ENCODE measurements at regions not wholly inside any gene's neighbourhood (a gene's known extent, or its start where the extent isn't known, plus 50 kb on each side); places are given as distances from the start of the nearest gene placed in this dataset.

DNA sequence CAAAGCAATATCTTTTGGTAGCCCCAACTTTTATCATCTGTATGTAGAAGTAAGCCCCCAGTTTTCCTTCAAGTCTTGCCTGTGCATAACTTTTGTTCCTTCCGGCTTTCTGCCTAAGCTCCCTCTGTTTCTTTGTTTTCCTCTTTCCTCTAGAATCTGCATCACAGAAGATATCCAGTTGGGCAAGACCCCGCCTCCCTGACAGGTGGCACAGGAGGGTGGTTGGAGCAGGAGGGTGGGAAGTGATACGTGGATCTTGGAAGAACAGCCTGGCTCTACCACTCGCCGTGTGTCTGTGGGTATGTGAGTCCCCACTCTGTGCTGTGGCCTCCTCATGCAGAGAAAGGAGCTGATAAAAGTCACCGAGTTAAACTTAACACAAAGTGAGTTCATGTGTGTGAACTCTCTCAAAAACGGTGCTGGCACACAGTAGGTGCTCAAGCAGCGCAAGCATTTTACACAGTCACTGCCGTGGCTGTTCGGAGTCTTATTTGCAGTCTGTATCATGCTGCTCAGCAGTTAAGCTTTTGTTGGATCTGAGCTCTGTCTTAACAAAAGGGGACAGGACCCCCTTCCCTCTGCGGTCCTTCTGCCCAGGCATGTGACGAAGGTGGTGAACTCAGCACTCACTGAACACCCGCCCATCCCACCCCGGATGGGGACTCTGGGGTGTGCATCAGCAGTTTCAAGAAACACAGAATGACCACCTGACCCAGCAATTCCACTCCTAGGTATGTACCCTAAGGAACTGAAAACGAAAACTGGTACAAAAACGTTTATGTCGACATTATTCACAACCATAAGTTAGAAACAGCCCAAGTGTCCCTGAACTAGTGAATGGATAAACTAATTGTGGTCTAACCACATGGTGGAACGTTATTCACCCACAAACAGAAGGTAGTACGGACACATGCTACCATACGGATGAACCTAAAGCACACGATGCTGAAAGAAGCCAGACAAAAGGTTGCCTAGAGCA is 249.1 kb downstream of the CTTN start:
- TF ChIP-seq TAF1 (IDR thresholded peaks at IDR 0.05; ENCODE audit: low read depth) (no peak), EP300 (IDR thresholded peaks at IDR 0.05; ENCODE audit: borderline replicate concordance) (no peak), EGR1 (IDR thresholded peaks at IDR 0.05) (no peak)
- TF ChIP-seq, protein P1, sequence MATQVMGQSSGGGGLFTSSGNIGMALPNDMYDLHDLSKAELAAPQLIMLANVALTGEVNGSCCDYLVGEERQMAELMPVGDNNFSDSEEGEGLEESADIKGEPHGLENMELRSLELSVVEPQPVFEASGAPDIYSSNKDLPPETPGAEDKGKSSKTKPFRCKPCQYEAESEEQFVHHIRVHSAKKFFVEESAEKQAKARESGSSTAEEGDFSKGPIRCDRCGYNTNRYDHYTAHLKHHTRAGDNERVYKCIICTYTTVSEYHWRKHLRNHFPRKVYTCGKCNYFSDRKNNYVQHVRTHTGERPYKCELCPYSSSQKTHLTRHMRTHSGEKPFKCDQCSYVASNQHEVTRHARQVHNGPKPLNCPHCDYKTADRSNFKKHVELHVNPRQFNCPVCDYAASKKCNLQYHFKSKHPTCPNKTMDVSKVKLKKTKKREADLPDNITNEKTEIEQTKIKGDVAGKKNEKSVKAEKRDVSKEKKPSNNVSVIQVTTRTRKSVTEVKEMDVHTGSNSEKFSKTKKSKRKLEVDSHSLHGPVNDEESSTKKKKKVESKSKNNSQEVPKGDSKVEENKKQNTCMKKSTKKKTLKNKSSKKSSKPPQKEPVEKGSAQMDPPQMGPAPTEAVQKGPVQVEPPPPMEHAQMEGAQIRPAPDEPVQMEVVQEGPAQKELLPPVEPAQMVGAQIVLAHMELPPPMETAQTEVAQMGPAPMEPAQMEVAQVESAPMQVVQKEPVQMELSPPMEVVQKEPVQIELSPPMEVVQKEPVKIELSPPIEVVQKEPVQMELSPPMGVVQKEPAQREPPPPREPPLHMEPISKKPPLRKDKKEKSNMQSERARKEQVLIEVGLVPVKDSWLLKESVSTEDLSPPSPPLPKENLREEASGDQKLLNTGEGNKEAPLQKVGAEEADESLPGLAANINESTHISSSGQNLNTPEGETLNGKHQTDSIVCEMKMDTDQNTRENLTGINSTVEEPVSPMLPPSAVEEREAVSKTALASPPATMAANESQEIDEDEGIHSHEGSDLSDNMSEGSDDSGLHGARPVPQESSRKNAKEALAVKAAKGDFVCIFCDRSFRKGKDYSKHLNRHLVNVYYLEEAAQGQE (IDR thresholded peaks at IDR 0.05; ENCODE audit: low read depth): no peak
